Astrocyte (in vitro differentiated cells and primary cell): ENCODE measurements at regions not wholly inside any gene's neighbourhood (a gene's known extent, or its start where the extent isn't known, plus 50 kb on each side); places are given as distances from the start of the nearest gene placed in this dataset.

ENCODE experiments used
- DNase-seq: peaks from one replicate; pipeline ENCODE4 v3.0.0-alpha.2; 2010; ENCODE audit warnings: low read depth
- FAIRE-seq: peaks from 2 replicates; lab custom pipeline; 2011; peaks lifted over from hg19 to GRCh38; lab: Jason Lieb, UNC
- H2AFZ ChIP-seq: 2 replicates; pipeline ENCODE4 v1.6.0; 2012; ENCODE audit warnings: low read depth, low read length, inconsistent platforms
- H3K27ac ChIP-seq: 2 replicates; pipeline ENCODE4 v1.5.1; 2011; ENCODE audit warnings: low read depth, low read length, inconsistent platforms
- H3K27me3 ChIP-seq: 2 replicates; pipeline ENCODE4 v1.6.0; 2011; ENCODE audit warnings: low read length, inconsistent platforms; ENCODE audit not compliant: insufficient read depth
- H3K36me3 ChIP-seq: 2 replicates; pipeline ENCODE4 v1.5.1; 2011; ENCODE audit warnings: low read length, inconsistent platforms; ENCODE audit not compliant: insufficient read depth
- H3K4me1 ChIP-seq: 2 replicates; pipeline ENCODE4 v1.5.1; 2011; ENCODE audit warnings: low read length, inconsistent platforms; ENCODE audit not compliant: insufficient read depth
- H3K4me2 ChIP-seq: 2 replicates; pipeline ENCODE4 v1.6.0; 2012; ENCODE audit warnings: low read length, inconsistent platforms
- H3K4me3 ChIP-seq: 2 replicates; pipeline ENCODE4 v1.5.1; 2011; ENCODE audit warnings: low read depth, mild to moderate bottlenecking, low read length, inconsistent platforms; ENCODE audit not compliant: insufficient read depth
- H3K79me2 ChIP-seq: 2 replicates; pipeline ENCODE4 v1.6.0; 2012; ENCODE audit warnings: mild to moderate bottlenecking, low read length, inconsistent platforms; ENCODE audit not compliant: insufficient read depth
- H3K9ac ChIP-seq: 2 replicates; pipeline ENCODE4 v1.6.0; 2012; ENCODE audit warnings: mild to moderate bottlenecking, low read length, inconsistent platforms
- H3K9me3 ChIP-seq: 2 replicates; pipeline ENCODE4 v1.5.1; 2012; ENCODE audit warnings: low read depth, mild to moderate bottlenecking, low read length, inconsistent platforms; ENCODE audit not compliant: insufficient read depth
- H4K20me1 ChIP-seq: 2 replicates; pipeline ENCODE4 v1.6.0; 2012; ENCODE audit warnings: low read length, inconsistent platforms; ENCODE audit not compliant: insufficient read depth
- H3K27ac Mint-ChIP-seq: one replicate; pipeline ENCODE4 v1.8.0; 2021; ENCODE audit warnings: mild to moderate bottlenecking, mixed read lengths; ENCODE audit not compliant: unreplicated experiment
- H3K27me3 Mint-ChIP-seq: one replicate; pipeline ENCODE4 v1.8.0; 2021; ENCODE audit warnings: low read depth, mixed read lengths; ENCODE audit not compliant: unreplicated experiment
- H3K36me3 Mint-ChIP-seq: one replicate; pipeline ENCODE4 v1.8.0; 2021; ENCODE audit warnings: low read depth, mixed read lengths; ENCODE audit not compliant: unreplicated experiment
- H3K4me1 Mint-ChIP-seq: one replicate; pipeline ENCODE4 v1.8.0; 2021; ENCODE audit warnings: low read depth, mixed read lengths; ENCODE audit not compliant: unreplicated experiment
- H3K4me3 Mint-ChIP-seq: one replicate; pipeline ENCODE4 v1.8.0; 2021; ENCODE audit warnings: mild to moderate bottlenecking, moderate library complexity, mixed read lengths; ENCODE audit not compliant: unreplicated experiment
- H3K9me3 Mint-ChIP-seq: one replicate; pipeline ENCODE4 v1.8.0; 2021; ENCODE audit warnings: mild to moderate bottlenecking, mixed read lengths; ENCODE audit not compliant: unreplicated experiment
- EZH2 ChIP-seq: IDR thresholded peaks from 2 replicates; pipeline ENCODE4 v1.6.1; 2012; ENCODE audit warnings: mild to moderate bottlenecking, low read length, inconsistent platforms; ENCODE audit not compliant: insufficient read depth
- TF ChIP-seq, protein P1 (sequence below): IDR thresholded peaks from 2 replicates; pipeline ENCODE4 v1.5.1; 2011; ENCODE audit warnings: low read depth, mild to moderate bottlenecking, inconsistent platforms, low read length, moderate library complexity; ENCODE audit not compliant: insufficient read depth

DNA sequence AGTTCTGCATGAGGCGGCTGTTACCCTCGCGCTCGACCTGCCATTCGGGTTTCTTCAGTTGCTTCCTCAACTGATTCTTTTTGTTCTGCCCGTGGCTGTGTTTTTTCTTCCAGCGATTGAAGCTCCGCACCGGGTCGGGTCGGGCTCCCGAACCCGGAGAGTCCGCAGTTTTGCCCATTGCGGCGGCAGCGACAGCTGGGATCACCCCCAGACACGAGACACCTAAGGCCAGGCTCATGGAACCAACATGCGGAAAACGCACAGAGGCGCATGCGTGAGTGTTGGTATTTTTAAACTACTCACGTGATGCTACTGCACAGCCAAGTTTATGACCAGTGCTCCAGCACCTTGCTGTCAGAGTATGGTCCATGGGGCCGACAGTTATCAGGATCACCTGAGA, 100.0 kb downstream of the SPATA31D1 start:
- no peak for TF ChIP-seq EZH2
- TF ChIP-seq, protein P1, sequence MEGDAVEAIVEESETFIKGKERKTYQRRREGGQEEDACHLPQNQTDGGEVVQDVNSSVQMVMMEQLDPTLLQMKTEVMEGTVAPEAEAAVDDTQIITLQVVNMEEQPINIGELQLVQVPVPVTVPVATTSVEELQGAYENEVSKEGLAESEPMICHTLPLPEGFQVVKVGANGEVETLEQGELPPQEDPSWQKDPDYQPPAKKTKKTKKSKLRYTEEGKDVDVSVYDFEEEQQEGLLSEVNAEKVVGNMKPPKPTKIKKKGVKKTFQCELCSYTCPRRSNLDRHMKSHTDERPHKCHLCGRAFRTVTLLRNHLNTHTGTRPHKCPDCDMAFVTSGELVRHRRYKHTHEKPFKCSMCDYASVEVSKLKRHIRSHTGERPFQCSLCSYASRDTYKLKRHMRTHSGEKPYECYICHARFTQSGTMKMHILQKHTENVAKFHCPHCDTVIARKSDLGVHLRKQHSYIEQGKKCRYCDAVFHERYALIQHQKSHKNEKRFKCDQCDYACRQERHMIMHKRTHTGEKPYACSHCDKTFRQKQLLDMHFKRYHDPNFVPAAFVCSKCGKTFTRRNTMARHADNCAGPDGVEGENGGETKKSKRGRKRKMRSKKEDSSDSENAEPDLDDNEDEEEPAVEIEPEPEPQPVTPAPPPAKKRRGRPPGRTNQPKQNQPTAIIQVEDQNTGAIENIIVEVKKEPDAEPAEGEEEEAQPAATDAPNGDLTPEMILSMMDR: no peak
- Histone ChIP-seq H3K27ac (no peak overlapping the region), H3K9me3 (no peaks in the 10 kb centered on the region), H3K4me1 (no peaks in the 10 kb centered on the region), H3K4me3 (no peak overlapping the region), H3K36me3 (no peaks in the 10 kb centered on the region), H3K79me2 (no peaks in the 10 kb centered on the region), H3K27me3 (no peaks in the 10 kb centered on the region), H3K9ac (no peak overlapping the region), H2AFZ (no peak overlapping the region), H3K4me2 (no peak overlapping the region), H4K20me1 (no peaks in the 10 kb centered on the region)
- no peaks in the 10 kb centered on the region for H3K9me3 Mint-ChIP-seq
- FAIRE-seq (no peak), DNase-seq (no peak)
- H3K4me1 Mint-ChIP-seq: no peaks in the 10 kb centered on the region
- H3K27ac Mint-ChIP-seq: no peak overlapping the region
- H3K27me3 Mint-ChIP-seq: peaks cover 9% of the 10 kb centered on the region
- H3K4me3 Mint-ChIP-seq: no peak overlapping the region
- no peaks in the 10 kb centered on the region for H3K36me3 Mint-ChIP-seq

DNA sequence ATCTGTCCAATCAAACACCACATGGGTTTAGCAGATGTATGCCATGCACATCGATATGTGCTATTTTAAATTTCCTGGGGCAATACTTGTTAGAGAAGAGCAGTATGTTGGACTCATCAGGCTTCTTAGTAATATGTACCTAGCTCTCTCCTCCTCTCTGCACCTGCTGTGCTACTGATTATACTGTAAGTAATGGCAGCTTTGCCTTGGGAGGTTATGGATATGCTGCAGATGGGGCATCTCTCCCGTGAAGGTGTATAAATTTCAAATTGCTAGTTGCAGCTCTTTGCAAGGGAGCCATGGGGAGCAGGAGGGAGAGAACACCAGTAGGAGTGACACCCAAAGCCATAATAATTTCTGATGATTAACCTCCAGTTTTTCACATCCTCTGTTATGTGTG, 101.5 kb downstream of the SPATA31D1 start:
- H3K9me3 Mint-ChIP-seq: no peaks in the 10 kb centered on the region
- DNase-seq: no peak
- Histone ChIP-seq H3K27me3 (no peaks in the 10 kb centered on the region), H3K36me3 (no peaks in the 10 kb centered on the region), H3K4me2 (no peak overlapping the region), H3K4me3 (no peak overlapping the region), H2AFZ (no peak overlapping the region), H3K9ac (no peak overlapping the region), H3K9me3 (no peaks in the 10 kb centered on the region), H3K27ac (no peak overlapping the region), H4K20me1 (no peaks in the 10 kb centered on the region), H3K79me2 (no peaks in the 10 kb centered on the region), H3K4me1 (no peaks in the 10 kb centered on the region)
- TF ChIP-seq, protein P1: no peak
- no peak for TF ChIP-seq EZH2
- FAIRE-seq: no peak
- no peaks in the 10 kb centered on the region for H3K4me1 Mint-ChIP-seq
- peaks cover 9% of the 10 kb centered on the region for H3K27me3 Mint-ChIP-seq
- no peak overlapping the region for H3K27ac Mint-ChIP-seq
- H3K4me3 Mint-ChIP-seq: no peak overlapping the region
- H3K36me3 Mint-ChIP-seq: no peaks in the 10 kb centered on the region

DNA sequence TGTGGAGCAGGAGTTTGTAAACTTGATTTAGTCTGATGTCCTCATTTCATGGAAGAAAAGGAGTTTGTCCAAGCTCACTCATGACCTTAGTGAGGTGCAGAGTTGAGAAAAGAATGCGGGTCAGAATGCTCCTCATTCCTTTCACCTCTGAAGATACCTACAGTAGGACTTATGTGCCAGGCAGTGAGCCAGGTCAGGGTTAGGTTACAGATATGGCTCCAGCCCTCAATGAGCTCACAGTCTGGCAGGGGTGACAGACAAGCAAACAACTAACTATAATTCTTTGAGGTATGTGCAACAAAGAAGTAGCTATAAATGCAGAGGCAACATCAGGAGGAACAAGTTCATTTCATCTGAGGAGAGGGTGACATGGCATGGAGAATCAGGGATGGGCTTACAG, 102.5 kb downstream of the SPATA31D1 start:
- H3K27me3 Mint-ChIP-seq: peaks cover 9% of the 10 kb centered on the region

More for the DNA sequence above, 102.5 kb downstream of the SPATA31D1 start:
- H3K4me1 Mint-ChIP-seq: no peaks in the 10 kb centered on the region
- no peaks in the 10 kb centered on the region for H3K36me3 Mint-ChIP-seq
- Histone ChIP-seq H3K4me3 (no peak overlapping the region), H3K79me2 (no peaks in the 10 kb centered on the region), H3K9me3 (no peaks in the 10 kb centered on the region), H4K20me1 (no peaks in the 10 kb centered on the region), H3K36me3 (no peaks in the 10 kb centered on the region), H3K27me3 (no peaks in the 10 kb centered on the region), H3K4me1 (no peaks in the 10 kb centered on the region), H3K4me2 (no peak overlapping the region), H3K27ac (no peak overlapping the region), H3K9ac (no peak overlapping the region), H2AFZ (no peak overlapping the region)
- no peaks in the 10 kb centered on the region for H3K9me3 Mint-ChIP-seq
- FAIRE-seq: no peak
- TF ChIP-seq, protein P1: no peak
- TF ChIP-seq EZH2: no peak
- no peak overlapping the region for H3K27ac Mint-ChIP-seq
- no peak overlapping the region for H3K4me3 Mint-ChIP-seq
- peak; percentile 31 for DNase-seq
